HPDE6-E6E7 (cell line): ENCODE measurements at regions not wholly inside any gene's neighbourhood (a gene's known extent, or its start where the extent isn't known, plus 50 kb on each side); places are given as distances from the start of the nearest gene placed in this dataset.
"Not testable (repeated sequence)": the region's sequence is repeated elsewhere in the genome, so short reads cannot be mapped to it uniquely, and the experiment has no call there.

Experiments used
- DNase-seq: peaks from one replicate; pipeline ENCODE4 v3.0.0; 2011; ENCODE audit warnings: missing footprints; ENCODE audit errors: extremely low spot score

GRCh38 chrX:63179852-63180251 is 171.3 kb downstream of the SPIN4 start:
- DNase-seq: not testable (repeated sequence)

GRCh38 chrX:63176578-63176977 is 174.6 kb downstream of the SPIN4 start:
- not testable (repeated sequence) for DNase-seq

GRCh38 chrX:63173841-63174718 is 177.1 kb downstream of the SPIN4 start:
- not testable (repeated sequence) for DNase-seq

- DNase-seq: not testable (repeated sequence)
Measured at GRCh38 chrX:63169416-63169815, 181.7 kb downstream of the SPIN4 start.

GRCh38 chrX:63168949-63169348 is 182.2 kb downstream of the SPIN4 start:
- not testable (repeated sequence) for DNase-seq

GRCh38 chrX:63167002-63167401 is 184.1 kb downstream of the SPIN4 start:
- DNase-seq: not testable (repeated sequence)

GRCh38 chrX:63160994-63161393 is 190.1 kb downstream of the SPIN4 start:
- not testable (repeated sequence) for DNase-seq

- not testable (repeated sequence) for DNase-seq
Measured at GRCh38 chrX:63160340-63160739, 190.8 kb downstream of the SPIN4 start.

DNA sequence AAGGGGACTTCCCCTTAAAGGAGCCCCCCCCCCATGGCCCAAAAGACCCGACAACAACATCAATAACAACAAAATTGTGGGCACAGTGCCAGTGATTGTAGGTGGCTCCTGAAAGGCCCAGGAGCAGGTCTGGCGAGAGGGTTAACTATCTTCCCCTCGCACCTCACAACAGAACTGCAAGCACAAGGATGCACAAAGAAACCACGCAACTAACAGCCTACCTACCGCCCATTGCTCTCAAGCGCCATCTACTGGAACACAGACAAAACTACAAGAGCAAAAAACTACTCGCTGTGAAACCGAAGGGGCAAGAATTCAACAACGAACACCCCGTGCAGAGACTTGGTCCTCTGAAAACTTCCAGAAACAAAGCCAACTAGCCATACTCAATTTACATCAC is 205.6 kb downstream of the SPIN4 start:
- DNase-seq: not testable (repeated sequence)

GRCh38 chrX:63142588-63142987 is 208.5 kb downstream of the SPIN4 start:
- not testable (repeated sequence) for DNase-seq

DNA sequence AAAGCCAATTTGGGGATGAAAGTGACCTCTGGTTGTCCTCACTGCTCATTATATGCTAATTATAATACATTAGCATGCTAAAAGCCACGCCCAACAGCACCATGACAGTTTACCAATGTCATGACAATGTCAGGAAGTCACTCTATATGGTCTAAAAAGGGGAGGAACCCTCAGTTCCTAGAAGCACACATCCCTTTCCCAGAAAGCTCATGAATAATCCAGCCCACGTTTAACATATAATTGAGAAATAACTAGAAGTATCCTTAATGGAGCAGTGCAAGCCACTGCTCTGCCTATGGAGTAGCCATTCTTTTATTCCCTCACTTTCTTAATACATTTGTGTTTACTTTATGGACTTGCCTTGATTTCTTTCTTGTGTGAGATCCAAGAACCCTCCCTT is 215.3 kb downstream of the SPIN4 start:
- DNase-seq: not testable (repeated sequence)

- DNase-seq: no peak
Measured at GRCh38 chrX:63128509-63128908, 222.6 kb downstream of the SPIN4 start.

- DNase-seq: no peak
Measured at GRCh38 chrX:63115196-63115595, 235.9 kb downstream of the SPIN4 start.

DNA sequence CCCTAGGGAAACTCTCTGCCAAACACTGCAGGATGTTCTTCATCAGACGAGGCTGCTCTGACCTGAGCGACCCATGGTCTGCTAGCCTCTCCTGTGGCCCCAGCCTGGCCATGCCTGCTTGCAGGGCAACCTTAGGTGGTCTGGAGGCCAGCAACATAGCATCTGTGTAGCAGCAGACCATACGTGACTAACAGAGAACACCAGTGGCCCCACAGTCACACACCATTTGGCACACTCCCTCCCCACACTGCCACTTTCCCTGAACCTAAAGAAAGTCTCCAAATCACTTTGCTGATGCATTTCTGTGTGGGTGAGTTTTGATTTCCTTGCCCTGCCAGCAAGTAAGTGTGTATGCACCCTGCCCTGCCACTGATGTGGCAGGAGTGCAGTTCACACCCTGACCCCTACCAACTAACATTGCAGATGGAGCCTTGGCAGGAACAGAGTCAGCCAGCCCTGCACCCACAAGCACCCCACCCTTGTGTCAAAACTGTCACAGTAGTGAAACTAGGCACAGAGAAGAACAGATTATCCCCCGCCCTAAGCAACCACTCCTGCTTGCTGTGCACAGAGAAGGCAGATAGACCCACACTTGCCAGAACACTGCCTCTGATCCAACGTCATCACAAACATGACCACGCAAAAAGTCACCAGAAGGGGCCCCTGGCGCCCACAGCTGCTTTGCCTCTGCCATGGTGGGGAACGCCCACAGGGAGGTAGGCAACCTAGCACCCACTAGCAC is 249.1 kb downstream of the SPIN4 start:
- no peak for DNase-seq

- DNase-seq: no peak
Measured at GRCh38 chrX:63058204-63058603, 292.9 kb downstream of the SPIN4 start.

DNA sequence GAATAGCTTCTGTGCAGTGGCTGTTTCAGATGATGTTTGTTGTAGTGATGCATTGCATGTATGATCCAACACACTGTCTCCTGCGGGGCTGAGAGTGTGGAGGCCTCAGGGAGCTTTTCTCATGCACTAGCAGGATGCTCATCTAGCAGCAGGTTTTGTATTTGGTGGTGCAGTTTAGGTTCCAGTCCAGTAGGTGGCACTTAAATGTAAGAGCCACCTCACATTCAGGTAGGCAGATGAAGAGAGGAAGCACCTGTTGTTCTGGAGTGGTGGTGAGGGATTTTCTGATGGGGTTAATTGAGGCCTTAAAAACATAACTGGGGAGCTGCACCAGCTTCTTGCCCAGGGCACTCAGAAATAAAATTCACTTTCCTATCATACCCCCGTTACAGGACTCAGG is 300.9 kb downstream of the SPIN4 start:
- no peak for DNase-seq

DNA sequence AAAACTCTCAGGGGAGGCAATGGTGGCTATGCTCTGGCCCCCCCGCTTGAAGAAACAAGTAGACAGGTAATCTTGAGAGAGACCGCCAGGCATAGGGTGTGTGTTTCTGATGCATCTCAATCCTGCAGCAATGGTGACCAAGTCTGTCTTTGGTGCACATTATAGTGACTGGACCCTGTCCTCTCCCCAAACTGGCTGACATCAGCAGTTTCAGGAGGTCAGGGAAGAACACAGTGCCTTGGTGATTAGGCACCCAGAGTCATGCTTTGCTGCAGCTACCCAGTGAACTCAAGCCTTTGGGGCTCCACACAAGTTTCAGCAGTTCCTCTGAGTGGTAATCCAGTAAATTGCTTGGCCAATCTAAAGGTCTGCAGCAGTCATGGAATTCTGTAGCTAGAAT is 318.3 kb downstream of the SPIN4 start:
- DNase-seq: no peak

- DNase-seq: no peak
Measured at GRCh38 chrX:63013549-63013948, 337.6 kb downstream of the SPIN4 start.

DNA sequence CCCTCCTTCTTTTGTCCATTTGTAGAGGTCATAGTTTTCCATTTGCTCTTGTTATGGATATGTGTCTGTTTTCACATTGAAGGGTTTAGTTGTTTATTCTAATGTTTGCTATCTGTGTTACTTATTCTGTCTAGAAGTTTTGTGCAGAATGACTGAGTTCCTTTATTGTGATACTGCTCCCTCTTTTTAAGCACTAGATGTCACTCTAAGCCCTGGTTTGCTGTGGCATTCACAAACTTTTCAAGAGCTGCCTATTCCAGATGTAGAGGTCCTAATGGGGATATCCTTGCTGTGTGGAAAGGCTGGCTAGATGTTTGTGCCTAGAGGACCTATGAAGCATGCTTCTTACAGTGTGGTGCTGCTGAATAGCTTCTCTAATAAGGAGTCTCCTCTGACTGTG is 338.6 kb downstream of the SPIN4 start:
- DNase-seq: no peak

DNA sequence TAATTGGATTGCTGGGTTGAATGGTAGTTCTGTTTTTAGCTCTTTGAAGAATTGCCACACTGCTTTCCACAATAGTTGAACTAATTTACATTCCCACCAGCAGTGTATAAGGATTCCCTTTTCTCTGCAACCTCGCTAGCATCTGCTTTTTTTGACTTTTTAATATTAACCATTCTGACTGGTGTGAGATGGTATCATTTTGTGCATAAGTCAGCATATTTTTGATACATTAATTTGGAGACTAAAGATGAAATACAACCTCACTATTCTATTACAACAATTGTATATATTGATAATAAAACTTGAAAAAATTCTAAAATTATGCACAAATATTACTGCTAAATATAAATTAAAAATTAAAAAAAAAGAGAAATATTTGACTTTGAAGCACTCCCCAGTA is 350.9 kb downstream of the SPIN4 start:
- not testable (repeated sequence) for DNase-seq
